ENCODE measurements at regions not wholly inside any gene's neighbourhood (a gene's known extent, or its start where the extent isn't known, plus 50 kb on each side); places are given as distances from the start of the nearest gene placed in this dataset.

DNA sequence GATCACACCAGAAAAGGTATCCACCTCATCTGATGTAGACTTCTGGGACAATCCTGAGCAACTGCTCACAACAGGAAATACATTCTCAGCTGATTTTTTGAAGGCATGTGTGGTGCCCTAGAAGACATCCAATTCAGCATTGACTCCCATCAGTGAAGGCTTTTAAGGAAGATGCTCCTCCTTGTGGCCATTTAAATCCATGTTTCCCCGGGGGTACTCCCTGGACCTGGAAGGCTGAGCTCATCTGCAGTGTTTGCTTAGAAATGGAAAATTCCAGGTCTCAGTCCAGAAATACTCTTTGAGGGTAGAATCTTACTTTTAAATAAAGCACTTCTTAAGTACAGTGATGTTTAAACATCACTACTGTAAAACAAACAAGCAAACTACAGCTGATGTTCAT lies 195.5 kb upstream of the PDE10A start:
- H2AFZ ChIP-seq = no peak overlapping the region
- TF ChIP-seq, protein P1, sequence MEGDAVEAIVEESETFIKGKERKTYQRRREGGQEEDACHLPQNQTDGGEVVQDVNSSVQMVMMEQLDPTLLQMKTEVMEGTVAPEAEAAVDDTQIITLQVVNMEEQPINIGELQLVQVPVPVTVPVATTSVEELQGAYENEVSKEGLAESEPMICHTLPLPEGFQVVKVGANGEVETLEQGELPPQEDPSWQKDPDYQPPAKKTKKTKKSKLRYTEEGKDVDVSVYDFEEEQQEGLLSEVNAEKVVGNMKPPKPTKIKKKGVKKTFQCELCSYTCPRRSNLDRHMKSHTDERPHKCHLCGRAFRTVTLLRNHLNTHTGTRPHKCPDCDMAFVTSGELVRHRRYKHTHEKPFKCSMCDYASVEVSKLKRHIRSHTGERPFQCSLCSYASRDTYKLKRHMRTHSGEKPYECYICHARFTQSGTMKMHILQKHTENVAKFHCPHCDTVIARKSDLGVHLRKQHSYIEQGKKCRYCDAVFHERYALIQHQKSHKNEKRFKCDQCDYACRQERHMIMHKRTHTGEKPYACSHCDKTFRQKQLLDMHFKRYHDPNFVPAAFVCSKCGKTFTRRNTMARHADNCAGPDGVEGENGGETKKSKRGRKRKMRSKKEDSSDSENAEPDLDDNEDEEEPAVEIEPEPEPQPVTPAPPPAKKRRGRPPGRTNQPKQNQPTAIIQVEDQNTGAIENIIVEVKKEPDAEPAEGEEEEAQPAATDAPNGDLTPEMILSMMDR (IDR thresholded peaks at IDR 0.05) = no peak

DNA sequence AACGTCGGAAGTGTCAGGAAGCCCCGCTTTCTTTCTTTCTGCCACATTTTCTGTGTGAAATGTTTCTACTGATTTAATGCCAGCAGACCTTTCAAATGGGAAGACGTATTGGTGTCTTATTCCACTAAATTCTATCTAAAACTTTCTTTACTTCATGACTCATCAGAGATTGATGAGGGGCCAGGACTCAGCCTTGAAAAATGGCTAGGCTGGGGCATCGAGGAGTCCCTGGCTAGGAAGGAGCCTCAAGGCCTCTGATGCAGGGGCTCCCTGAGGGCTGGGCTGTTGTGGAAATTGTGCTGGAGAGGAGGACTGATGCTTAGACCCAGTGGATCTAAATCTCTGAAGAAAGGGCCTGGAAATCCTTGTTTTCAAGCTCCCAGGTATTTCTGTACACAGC lies 192.8 kb upstream of the PDE10A start:
- H3K79me2 ChIP-seq = no peaks in the 10 kb centered on the region
- no peaks in the 10 kb centered on the region for H3K27me3 ChIP-seq (ENCODE audit: control insufficient read depth, insufficient read depth, low read length)
- H3K9ac ChIP-seq = no peak overlapping the region
- H3K27ac ChIP-seq = no peak overlapping the region
- H2AFZ ChIP-seq = no peak overlapping the region
- no peaks in the 10 kb centered on the region for H3K9me3 ChIP-seq (ENCODE audit: control insufficient read depth, low read length)
- H3K4me2 ChIP-seq (ENCODE audit: low read length) = no peak overlapping the region
- no peaks in the 10 kb centered on the region for H3K4me1 ChIP-seq
- H3K36me3 ChIP-seq (ENCODE audit: control insufficient read depth, insufficient read depth, low read length) = no peaks in the 10 kb centered on the region
- TF ChIP-seq, protein P1 (IDR thresholded peaks at IDR 0.05) = no peak
- H3K4me3 ChIP-seq (ENCODE audit: low read depth, low read length) = no peak overlapping the region

More for the DNA sequence above, 195.5 kb upstream of the PDE10A start:
- Histone ChIP-seq H3K27ac (no peak overlapping the region), H3K4me3 (ENCODE audit: low read depth, low read length) (no peak overlapping the region), H3K27me3 (ENCODE audit: control insufficient read depth, insufficient read depth, low read length) (no peaks in the 10 kb centered on the region), H3K79me2 (no peaks in the 10 kb centered on the region), H3K9me3 (ENCODE audit: control insufficient read depth, low read length) (no peaks in the 10 kb centered on the region), H3K9ac (no peak overlapping the region), H3K4me2 (ENCODE audit: low read length) (no peak overlapping the region), H3K4me1 (no peaks in the 10 kb centered on the region), H3K36me3 (ENCODE audit: control insufficient read depth, insufficient read depth, low read length) (no peaks in the 10 kb centered on the region)

DNA sequence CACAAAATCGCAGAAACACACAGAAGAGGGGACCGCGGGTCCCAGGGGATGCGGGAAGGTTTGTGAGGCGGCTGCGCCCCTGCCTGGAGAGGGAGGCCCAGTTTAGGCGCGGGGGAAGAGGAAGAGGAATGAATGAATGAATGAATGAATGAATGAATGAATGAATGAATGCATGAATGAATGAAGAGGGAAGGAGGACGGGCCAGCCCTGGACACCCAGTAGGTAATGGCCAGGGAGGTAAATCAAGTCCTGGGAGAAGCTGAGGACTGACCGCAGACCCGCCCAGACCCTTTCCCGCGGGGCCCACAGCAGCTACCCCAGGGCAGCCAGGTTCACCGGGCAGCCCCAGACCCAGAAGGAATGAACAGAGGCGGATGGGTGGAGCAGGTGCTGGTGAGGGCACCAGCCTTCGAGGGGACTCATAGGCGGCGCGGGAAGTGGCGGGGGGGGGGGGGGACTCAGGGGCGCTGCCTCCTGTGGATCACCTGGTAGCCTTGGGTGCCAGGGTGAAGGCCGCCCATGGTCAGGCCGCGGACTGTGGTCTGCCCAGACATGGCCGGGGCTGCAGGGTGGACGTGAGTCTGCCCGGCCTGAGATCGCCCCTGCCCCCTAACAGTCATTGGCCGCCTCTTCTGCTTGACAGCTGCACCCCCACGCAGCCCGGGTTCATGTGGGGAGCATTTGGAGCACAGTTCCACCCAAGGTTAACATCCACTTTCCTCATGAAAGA lies 192.0 kb upstream of the PDE10A start:
- Histone ChIP-seq H3K4me1 (no peaks in the 10 kb centered on the region), H3K9ac (no peak overlapping the region), H3K4me3 (ENCODE audit: low read depth, low read length) (no peak overlapping the region), H3K27ac (no peak overlapping the region), H3K79me2 (no peaks in the 10 kb centered on the region), H3K4me2 (ENCODE audit: low read length) (no peak overlapping the region), H3K9me3 (ENCODE audit: control insufficient read depth, low read length) (no peaks in the 10 kb centered on the region), H3K27me3 (ENCODE audit: control insufficient read depth, insufficient read depth, low read length) (no peaks in the 10 kb centered on the region), H2AFZ (no peak overlapping the region), H3K36me3 (ENCODE audit: control insufficient read depth, insufficient read depth, low read length) (no peaks in the 10 kb centered on the region)
- TF ChIP-seq, protein P1 (IDR thresholded peaks at IDR 0.05) = no peak

DNA sequence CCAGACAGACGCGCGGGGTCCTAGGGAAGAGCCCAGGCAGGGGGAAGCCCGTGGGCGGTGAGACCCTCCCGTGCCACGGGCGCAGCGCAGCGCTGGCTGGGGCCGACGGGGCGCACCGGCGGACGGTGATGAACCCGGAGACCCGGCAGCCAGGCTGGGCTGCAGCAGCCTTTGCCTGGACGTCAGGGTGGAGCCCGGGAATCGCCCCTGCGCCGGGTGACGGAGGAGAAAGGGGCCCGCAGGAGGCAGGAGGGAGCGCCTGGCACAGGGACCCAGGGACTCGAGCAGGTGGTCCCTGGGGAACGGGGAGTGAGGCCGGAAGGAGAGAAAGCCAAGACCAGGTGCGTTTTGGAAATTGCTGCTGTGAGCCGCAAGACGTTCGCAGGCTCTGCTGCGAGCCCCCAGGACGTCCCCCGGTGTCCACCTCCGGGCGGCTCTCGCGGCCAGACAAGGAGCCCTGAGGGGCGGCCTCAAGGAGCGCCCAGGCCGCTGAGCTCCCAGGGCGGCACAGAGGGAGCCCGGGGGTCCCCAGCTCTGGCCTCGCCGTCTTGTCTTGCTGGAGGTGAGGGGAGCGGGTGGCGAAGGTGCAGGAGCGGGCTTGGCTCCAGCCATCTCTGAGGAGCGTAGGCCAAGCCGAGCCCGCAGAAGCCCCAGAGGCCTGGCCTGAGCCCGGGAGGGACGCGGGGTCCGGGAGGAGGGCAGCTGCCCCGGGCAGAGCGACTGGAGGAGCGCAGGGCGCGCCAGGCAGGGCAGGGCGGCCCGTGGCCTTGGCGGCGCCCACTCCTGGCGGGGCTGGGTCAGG lies 191.2 kb upstream of the PDE10A start:
- no peaks in the 10 kb centered on the region for H3K9me3 ChIP-seq (ENCODE audit: control insufficient read depth, low read length)
- H3K27ac ChIP-seq = no peak overlapping the region
- H3K79me2 ChIP-seq = no peaks in the 10 kb centered on the region
- H3K27me3 ChIP-seq (ENCODE audit: control insufficient read depth, insufficient read depth, low read length) = no peaks in the 10 kb centered on the region
- H3K4me3 ChIP-seq (ENCODE audit: low read depth, low read length) = no peak overlapping the region
- H3K9ac ChIP-seq = no peak overlapping the region
- no peak overlapping the region for H3K4me2 ChIP-seq (ENCODE audit: low read length)
- no peaks in the 10 kb centered on the region for H3K36me3 ChIP-seq (ENCODE audit: control insufficient read depth, insufficient read depth, low read length)
- no peak overlapping the region for H2AFZ ChIP-seq
- H3K4me1 ChIP-seq = no peaks in the 10 kb centered on the region
- TF ChIP-seq, protein P1 (IDR thresholded peaks at IDR 0.05) = no peak
